ENCODE measurements at regions not wholly inside any gene's neighbourhood (a gene's known extent, or its start where the extent isn't known, plus 50 kb on each side); places are given as distances from the start of the nearest gene placed in this dataset.
"Not testable (repeated sequence)": the region's sequence is repeated elsewhere in the genome, so short reads cannot be mapped to it uniquely, and the experiment has no call there.

GRCh38 chr1:177686933-177687332 is 282.9 kb downstream of the SEC16B start:
- DNase-seq (ENCODE audit: low spot score in 2 of 2), result no peak
- TF ChIP-seq POLR2A (IDR thresholded peaks at IDR 0.05) (no peak), CTCF (IDR thresholded peaks at IDR 0.05) (no peak)
- WGBS, 2 donors, result 33 to 47% methylated on average over 1 of the region's 1 CpG
- intact Hi-C loops (cut with DNase I; ENCODE audit: low total_unique reads), result no loop called here
- H3K4me3 ChIP-seq (ENCODE audit: low read depth, poor library complexity, severe bottlenecking), result no peak overlapping the region

- intact Hi-C loops (cut with DNase I; ENCODE audit: low total_unique reads), result no loop called here
- TF ChIP-seq POLR2A (IDR thresholded peaks at IDR 0.05) (no peak), CTCF (IDR thresholded peaks at IDR 0.05) (no peak)
- DNase-seq (ENCODE audit: low spot score in 2 of 2), result no peak
- H3K4me3 ChIP-seq (ENCODE audit: low read depth, poor library complexity, severe bottlenecking), result no peak overlapping the region
- 80 to 84% methylated on average over 1 of the region's 1 CpG for WGBS, 2 donors
Measured at GRCh38 chr1:177669161-177669560, 300.7 kb downstream of the SEC16B start.

- no peak for TF ChIP-seq POLR2A (IDR thresholded peaks at IDR 0.05)
- TF ChIP-seq CTCF (IDR thresholded peaks at IDR 0.05), result no peak
- DNase-seq (ENCODE audit: low spot score in 2 of 2), result no peak
- intact Hi-C loops (cut with DNase I; ENCODE audit: low total_unique reads), result no loop called here
- no peak overlapping the region for H3K4me3 ChIP-seq (ENCODE audit: low read depth, poor library complexity, severe bottlenecking)
- WGBS, 2 donors, result 63 to 72% methylated on average over 2 of the region's 2 CpGs
Measured at GRCh38 chr1:177665935-177666334, 303.9 kb downstream of the SEC16B start.

- DNase-seq (ENCODE audit: low spot score in 2 of 2); H3K4me3 ChIP-seq (ENCODE audit: low read depth, poor library complexity, severe bottlenecking); intact Hi-C loops (cut with DNase I; ENCODE audit: low total_unique reads): not testable (repeated sequence)
- 36 to 50% methylated on average over 4 of the region's 4 CpGs for WGBS, 2 donors
Measured at GRCh38 chr1:177664742-177665141, 305.1 kb downstream of the SEC16B start.

- no peak for TF ChIP-seq CTCF (IDR thresholded peaks at IDR 0.05)
- no peak for TF ChIP-seq POLR2A (IDR thresholded peaks at IDR 0.05)
- DNase-seq (ENCODE audit: low spot score in 2 of 2), result no peak
- H3K4me3 ChIP-seq (ENCODE audit: low read depth, poor library complexity, severe bottlenecking), result no peak overlapping the region
- intact Hi-C loops (cut with DNase I; ENCODE audit: low total_unique reads), result no loop called here
- 79 to 96% methylated on average over 5 of the region's 5 CpGs for WGBS, 2 donors
Measured at GRCh38 chr1:177660188-177660587, 309.7 kb downstream of the SEC16B start.

GRCh38 chr1:177659281-177659680 is 310.6 kb downstream of the SEC16B start:
- 49 to 58% methylated on average over 4 of the region's 4 CpGs for WGBS, 2 donors
- intact Hi-C loops (cut with DNase I; ENCODE audit: low total_unique reads), result no loop called here
- no peak overlapping the region for H3K4me3 ChIP-seq (ENCODE audit: low read depth, poor library complexity, severe bottlenecking)
- no peak for DNase-seq (ENCODE audit: low spot score in 2 of 2)
- TF ChIP-seq CTCF (IDR thresholded peaks at IDR 0.05), result no peak
- no peak for TF ChIP-seq POLR2A (IDR thresholded peaks at IDR 0.05)
